HG03045 (cell line): ENCODE measurements at regions not wholly inside any gene's neighbourhood (a gene's known extent, or its start where the extent isn't known, plus 50 kb on each side); places are given as distances from the start of the nearest gene placed in this dataset.

ENCODE experiments used
- ATAC-seq: cut with Tn5 transposase; IDR thresholded peaks from one replicate; pipeline ENCODE4 v1.9.1; 2021; ENCODE audit warnings: mild to moderate bottlenecking, moderate library complexity; ENCODE audit not compliant: unreplicated experiment

DNA sequence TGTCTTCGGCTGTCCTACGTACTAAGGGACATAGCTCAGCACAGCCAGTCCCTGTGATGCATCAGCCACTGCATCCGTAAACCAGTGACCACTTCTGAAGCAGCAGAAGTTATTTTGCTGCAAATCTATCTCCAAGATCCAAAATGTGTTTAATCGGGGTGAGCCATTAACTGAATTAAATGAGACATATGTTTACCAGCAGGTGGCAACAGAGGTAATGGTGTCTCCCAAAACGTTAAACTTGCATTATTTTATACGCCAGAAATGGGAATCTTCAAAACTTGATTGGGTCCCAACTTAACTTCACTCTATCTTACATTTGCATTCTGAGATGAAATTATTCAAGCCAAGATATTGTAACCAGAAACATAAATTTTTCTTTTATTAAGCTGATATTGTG lies 75.3 kb upstream of the BOC start:
- no peak for ATAC-seq

DNA sequence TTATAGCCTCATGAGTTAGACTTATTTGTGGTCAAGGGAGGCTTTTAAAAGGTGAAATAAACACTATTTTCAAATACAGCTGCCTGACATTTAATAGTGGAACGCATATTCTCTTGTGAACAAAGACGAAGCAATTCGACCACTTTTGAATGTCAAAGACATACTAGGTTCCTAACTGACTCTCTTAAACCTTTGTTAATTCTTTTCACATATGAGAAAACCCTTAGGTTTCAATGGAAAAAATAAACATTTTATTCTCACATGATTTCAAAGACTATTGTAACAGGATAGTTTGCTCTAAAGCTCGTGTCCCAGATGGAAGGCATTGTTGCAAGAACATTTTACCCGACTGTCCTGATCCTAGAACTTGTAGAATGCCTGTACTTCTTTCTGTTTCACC lies 74.8 kb upstream of the BOC start:
- no peak for ATAC-seq

DNA sequence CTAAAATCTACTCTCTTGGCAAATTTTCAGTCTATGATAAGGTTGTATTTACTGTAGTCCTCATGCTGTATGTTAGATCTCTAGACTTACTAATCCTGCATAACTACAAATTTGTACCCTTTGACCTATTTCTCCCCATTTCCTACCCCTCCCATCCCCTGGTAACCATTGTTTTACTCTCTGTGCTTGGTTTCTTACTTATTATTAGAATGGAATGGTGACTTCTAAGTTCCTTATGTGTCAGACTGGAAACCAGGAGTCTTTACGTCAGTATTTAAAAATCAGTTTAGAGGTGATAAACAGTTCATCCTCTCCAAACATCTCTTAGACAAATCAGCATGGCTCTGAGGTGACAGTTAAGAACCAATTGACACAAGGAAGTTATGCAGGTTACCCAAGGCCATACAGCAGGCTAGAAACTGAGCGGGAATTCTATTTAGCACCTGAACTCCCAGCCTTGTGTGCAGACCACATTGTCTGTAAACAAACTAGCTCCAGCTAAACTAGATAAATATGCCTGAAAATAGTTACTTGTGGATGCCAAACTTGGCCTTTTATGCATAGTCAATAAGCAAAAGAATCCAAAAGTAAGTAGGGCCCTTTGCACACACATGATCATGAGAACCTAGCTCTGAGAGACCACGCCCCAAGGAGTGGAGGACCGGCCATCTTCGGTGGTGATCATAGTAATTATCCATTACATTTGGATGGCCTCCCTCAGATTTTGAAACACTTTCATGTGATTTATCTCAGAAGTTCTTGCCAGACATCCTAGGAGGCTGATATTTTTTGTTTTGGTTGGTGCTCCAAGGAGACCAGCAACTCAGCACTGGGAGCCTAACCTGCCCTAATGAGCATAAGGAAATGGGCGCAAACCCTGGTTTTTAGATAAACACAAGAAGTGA lies 72.3 kb upstream of the BOC start:
- ATAC-seq = no peak

DNA sequence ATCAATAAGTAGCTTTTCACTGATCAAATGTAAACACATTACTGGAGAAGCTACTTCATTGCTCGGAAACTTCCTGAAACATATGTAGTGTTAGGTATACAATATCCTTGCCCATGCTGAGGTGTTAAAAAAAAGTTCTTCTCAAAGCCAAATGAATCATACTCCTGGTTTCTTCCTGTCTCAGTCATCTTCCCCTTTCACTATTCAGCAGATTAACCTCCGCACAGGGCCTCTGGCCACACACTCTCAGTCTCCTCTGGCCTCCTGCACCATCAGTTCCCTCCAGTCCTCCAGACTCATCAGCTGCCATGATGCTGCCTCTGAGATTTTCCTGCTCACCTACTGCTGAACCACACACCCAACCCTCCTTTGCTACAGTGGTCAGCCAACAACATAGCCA lies 70.5 kb upstream of the BOC start:
- no peak for ATAC-seq

DNA sequence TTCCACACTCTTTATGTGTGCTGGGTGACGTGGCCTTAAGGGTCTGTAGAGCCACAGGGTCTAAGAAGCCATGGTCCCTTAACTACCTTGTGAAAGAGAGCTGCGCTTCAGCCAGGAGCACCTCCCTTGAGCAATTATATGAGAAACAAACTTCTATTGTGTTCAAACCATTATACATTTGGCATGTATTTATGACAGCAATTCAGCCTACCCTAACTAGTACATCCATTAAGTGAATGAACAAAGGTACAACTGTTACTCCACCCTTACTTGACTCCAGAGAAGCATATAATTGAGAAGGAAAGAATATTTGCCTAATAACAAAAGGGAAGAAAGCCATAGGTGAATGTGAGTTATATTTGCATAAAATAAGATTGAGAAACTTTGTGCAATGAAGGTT lies 69.8 kb upstream of the BOC start:
- ATAC-seq = no peak

DNA sequence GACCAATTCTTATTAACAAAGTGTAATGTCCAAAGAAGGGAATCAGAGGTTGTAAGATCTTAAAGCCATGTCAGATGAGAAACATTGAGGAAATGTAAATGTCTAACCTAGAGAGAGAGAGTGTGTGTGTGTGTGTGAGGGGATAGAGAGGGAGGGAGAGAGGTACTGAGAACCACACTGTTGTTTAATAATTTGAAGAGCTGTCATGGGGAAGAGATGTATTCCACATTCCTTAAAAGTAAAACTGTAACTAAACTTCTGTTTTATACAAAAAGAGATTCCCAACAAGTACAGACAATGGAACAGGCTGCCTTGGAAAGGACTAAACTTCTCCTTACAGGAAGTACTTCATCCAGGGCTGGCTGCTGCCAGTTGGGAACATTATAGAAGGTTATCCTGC lies 68.9 kb upstream of the BOC start:
- ATAC-seq = no peak

DNA sequence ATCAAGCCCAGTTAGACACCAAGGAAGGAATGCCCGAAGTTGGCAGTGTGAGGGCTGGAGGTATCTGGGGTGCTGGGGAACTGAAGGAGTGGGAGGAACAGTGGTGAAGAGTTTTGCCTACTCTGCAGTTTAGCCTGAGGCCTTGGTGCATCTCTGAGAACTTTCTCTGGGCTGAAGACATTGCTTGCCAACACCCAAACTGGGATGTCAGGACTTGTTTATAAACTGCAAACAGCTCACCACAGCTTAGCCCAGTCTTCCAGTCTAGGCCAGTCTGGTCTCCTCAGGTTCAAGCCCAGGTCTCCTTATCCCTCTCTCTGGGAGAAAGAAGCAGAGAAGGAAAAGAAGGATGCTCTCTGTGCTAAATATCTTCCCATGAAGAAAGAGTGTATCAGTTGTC lies 68.0 kb upstream of the BOC start:
- ATAC-seq = no peak

DNA sequence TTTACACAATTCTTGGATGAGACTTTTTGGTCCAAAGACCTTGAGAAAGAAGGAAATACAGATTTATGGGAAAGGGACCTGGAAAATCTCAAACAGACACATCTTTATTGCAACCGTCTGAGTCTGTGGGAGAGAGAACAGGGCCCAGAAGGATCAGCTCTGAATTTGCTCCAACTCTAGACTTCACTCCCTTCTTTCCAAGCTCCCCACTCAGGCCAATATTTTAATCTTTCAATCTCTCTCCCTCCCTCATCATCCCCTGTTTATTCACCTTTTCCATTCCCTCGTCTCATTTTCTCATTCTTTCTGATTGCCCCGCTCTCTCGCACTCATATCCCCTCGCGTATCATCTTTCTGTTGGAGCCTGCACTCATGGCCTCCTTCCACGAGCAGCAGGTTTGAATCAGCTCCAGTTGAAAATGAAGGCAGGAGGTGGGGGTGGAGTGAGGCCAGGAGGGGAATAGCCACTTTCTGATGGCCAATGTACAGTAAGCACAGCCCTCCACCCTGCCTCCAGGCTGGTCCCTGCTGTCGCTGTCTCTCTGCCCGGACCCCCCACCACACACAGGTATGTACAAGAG lies 63.6 kb upstream of the BOC start:
- ATAC-seq = no peak

DNA sequence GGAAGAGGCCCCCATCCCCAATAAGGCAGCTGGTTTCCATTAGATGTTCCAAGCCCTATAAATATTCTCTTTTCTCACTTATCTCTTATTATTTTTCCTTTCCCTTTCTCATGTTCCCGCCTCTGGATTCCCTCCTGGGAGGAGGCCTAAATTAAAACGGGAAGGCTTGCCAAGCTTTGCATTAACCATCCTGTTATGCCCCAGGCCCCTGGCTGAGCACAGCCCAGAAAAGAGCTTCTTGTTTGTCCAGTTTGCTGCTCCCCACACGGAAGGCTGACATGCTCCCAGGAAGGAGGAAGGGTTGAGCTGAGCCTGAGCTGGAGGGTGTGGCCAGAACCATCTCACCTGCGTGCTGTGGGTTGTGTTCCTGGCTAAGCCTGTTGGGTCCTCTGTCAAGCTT lies 63.1 kb upstream of the BOC start:
- no peak for ATAC-seq

DNA sequence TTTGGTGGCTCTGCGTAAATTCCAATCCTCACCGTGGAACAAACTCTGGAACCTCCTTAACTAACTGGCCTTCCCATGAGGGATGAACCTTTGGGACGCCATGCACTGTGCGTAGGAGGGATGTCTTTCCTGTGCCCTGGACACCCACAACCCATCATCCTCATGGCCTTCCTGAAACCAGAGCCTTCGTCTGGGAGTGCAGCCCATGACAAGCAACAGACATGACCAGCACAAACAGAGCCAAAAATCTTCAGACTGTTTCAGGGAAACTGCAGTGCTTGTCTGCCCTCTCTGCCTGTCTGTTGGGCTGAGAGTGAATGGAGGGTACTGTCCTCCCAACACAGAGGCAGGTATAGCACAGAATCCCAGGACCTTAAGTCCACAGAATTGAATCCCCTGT lies 61.1 kb upstream of the BOC start:
- ATAC-seq = no peak

DNA sequence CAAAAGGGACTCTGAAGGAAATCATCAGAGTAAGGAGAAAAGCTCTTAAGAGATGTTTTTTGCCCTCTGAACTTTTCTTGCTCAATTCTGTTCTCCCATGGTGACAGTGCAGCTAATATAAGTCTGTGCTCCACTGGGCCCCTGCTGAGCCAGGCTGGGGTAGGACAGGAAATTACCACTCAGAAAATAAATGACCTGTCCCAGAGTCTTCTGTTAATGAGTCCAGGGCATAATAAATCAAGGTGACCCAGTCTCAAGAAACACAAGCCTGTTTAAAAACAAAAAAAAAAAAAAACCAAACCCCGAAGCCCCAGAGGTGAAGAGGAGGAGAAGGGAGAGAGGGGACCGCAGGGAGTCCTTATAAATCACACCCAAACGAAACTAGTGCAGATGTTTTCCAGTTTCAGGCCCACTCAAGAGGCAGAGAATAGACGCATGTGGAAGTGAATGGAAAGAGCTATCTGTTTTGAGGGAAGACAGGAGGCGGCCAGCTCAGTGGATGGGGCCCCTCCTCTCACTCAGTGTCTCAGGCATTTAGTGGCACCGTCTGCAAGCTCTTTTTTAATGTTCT lies 59.8 kb upstream of the BOC start:
- ATAC-seq = no peak

DNA sequence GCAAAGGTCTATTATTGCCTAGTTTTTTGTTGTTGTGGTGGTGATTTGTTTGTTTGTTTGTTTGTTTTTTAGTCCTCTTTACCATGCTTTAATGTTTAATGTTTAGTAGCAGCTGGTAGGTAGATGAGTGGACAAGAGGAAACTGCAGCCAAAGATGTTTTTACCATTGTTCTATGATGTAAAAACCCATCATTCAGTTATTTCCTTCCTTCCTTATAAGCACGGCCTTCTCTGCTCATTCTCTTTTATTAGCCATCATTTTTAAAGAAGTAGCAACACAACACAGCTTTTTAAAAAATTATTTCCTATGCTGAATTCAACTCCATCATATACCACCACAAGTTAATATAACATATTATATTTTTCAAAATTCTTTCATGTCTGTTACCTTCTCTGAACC lies 58.5 kb upstream of the BOC start:
- no peak for ATAC-seq

DNA sequence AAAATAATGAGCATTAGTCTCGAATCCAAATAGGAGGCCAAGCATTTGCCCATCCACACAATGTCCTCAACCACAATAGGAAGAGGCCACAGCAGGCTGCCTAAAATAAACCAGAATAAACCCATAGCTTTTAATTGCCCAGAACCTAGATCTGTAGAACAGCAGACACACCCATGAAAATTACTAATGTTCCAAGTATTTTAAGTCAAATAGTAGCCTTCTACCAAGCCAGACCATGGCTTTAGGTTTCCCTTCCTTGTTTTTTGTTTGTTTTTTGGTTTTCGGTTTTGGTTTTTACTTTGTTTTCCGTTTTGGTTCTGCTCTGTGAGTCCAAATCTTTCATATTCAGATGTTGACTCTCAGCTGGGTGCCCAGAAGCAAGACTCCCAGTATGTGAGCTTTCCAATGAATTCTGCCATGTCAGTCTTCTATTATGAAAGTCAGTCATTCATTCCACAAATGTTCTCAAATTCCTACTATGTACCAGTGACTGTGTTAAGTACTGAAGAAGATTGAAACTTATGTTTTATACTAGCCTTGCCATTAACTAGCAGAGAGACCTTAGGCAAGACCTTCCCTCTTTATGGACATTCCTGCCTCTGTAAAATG lies 57.8 kb upstream of the BOC start:
- ATAC-seq = no peak

DNA sequence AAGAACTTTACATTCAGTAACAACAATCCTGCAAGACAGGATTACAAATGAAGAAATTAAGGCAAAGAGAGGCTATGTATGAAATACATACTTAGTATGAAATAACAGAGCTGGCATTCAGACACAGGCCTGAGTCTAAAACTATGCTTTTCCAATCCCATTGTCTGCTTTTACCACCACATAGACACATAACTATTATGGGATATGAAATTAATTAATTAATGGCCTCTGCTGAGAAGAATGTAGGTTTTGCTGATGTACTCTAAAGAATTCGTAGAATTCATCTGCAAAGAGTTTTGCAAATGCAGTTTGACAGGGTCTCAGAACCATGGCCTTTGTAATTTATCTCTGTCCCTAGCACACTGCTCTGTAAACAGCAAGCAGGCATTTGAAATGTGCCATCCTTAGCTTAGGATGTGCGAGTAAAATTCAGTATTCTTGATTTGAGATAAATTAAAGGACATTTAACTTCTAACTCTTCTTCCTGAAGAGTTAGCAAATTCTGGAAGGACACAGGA lies 54.5 kb upstream of the BOC start:
- ATAC-seq = no peak

DNA sequence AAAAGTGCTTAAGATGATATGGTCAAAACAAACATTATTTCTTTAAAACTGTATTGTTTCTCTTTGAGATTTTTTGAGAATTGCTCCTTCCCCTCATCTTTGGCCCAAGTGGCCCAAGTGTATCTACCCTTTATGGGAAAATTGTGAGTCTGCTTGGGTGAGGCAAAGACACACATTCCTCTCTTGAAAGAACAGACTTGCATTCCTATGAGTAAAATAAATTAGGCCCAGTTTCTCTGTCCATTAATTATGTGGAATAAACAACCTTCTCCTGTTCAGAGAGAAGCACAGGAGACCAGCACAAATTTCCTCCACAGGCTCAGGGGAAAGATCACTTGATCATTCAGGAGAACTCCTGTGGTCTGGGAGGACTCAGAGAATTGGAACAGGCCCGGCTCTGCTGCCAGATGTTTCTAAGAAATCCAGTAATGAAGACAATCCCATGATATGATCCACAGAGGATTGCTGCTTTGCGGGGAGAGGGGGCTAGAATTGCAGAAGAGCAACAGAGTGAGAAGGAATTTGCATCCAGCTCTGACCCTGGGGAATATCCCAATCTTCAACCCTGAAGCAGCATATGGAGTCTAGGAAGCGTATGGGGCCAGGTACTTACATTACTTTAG lies 53.8 kb upstream of the BOC start:
- ATAC-seq = no peak

DNA sequence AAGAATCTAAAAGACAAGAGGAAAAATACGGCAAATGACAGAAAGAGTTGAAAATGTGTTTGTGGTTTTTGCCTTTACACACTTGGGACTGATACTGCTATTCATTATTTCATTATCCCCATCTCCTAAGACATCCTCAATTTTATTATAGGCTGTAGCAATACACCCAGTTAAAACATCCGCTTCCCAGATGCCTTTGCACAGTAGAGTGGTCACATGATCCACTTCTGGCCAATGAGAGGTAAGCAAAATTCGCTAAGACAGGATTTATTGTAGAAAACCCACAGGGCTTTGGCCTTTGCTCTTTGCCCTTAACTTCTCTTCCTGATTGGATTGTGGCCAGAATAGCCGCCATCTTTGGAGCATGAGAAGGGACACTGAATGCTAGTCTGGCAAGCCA lies 53.2 kb upstream of the BOC start:
- ATAC-seq = no peak
